GM18499 (cell line): ENCODE measurements at regions not wholly inside any gene's neighbourhood (a gene's known extent, or its start where the extent isn't known, plus 50 kb on each side); places are given as distances from the start of the nearest gene placed in this dataset.

Source experiments
- ATAC-seq: cut with Tn5 transposase; IDR thresholded peaks from one replicate; pipeline ENCODE4 v1.9.1; 2021; ENCODE audit warnings: moderate number of reproducible peaks; ENCODE audit not compliant: insufficient read depth, unreplicated experiment

- no peak for ATAC-seq
These were observed 308.9 kb upstream of the ATP5MC3 start for GRCh38 chr2:175490360-175490791.

- no peak for ATAC-seq
These were observed 296.7 kb upstream of the ATP5MC3 start for GRCh38 chr2:175478096-175478768.

DNA sequence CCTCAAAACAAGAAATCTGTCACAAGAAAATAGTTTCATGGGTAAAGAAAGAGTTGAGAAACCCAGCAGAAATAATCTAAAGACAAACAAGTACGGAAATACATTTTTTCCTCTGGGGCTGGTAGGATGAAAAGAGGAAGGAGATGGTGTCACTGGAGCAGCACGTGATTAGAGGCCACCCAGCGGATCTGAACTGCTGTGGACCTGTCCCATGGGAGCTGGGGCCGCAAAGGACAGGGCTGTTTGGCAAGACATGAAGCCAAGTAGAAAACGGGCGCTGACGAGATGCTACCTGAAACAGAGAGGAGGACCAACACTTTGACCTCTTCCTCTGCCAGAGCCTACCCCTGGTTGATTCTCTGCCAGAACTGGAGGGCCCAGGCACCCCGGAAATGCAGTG lies 295.4 kb upstream of the ATP5MC3 start:
- no peak for ATAC-seq

- no peak for ATAC-seq
These were observed 294.9 kb upstream of the ATP5MC3 start for GRCh38 chr2:175476374-175476773.

GRCh38 chr2:175475130-175475529 lies 293.6 kb upstream of the ATP5MC3 start:
- no peak for ATAC-seq

GRCh38 chr2:175468431-175469098 lies 287.1 kb upstream of the ATP5MC3 start:
- ATAC-seq, result no peak

GRCh38 chr2:175465101-175465500 lies 283.6 kb upstream of the ATP5MC3 start:
- no peak for ATAC-seq

DNA sequence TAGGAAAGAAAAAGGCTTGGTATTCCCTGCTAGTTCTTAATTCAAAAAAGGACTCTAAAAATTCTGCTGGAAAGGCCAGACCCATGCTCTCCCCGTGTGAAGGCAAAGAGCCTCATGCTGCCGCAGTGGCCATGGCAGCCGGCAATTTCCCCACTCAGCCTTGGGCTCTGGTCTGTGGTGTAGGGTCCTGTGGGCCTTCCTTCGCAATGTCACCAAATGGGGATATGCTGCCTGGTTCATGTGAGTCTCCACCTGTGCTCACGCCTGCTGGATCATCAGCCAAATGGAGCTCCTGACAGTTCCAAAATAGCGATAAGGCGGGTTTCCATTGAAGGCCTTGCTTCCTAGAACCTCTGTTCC lies 282.8 kb upstream of the ATP5MC3 start:
- no peak for ATAC-seq

GRCh38 chr2:175463589-175464310 lies 282.2 kb upstream of the ATP5MC3 start:
- ATAC-seq, result no peak

GRCh38 chr2:175463169-175463568 lies 281.7 kb upstream of the ATP5MC3 start:
- no peak for ATAC-seq

DNA sequence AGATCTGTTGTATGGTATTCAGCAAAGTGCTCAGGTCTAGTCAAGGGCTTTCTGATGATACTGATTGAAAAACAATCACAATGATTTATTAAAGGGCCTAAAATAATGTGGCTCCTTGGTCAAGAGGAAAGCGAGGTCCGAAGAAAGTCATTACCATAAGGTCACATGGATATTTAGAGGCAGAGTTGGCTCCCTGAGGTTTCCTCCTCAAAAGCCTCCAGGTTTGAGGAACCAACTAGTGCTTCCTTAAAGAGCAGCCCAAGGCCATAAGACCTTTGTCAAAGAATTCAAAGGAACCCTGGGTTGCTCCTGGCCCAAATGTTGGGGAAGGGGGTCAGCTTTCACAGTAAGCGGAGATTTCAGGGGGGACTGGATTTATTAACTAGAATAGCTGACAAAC lies 280.7 kb upstream of the ATP5MC3 start:
- ATAC-seq, result no peak

DNA sequence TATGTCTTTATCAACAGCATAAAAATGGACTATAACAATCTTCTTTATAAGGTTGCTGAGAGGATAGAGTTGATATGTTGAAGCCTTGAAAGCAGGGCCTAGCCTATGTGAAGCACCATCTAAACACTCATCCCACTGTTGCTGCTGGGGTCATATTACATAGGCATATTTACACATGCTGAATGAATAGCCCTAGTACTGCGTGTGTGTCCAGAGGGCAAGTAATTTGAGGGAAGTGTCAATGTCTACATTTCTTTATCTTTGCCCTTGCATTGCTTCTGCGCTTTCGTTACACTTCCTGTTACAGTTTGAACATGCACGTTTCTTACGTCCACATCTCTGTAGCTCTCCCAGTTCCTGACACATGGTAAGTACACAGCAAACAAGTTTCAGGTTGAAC lies 280.3 kb upstream of the ATP5MC3 start:
- no peak for ATAC-seq

GRCh38 chr2:175457895-175458448 lies 276.5 kb upstream of the ATP5MC3 start:
- no peak for ATAC-seq

- ATAC-seq, result no peak
These were observed 273.5 kb upstream of the ATP5MC3 start for GRCh38 chr2:175454953-175455389.

DNA sequence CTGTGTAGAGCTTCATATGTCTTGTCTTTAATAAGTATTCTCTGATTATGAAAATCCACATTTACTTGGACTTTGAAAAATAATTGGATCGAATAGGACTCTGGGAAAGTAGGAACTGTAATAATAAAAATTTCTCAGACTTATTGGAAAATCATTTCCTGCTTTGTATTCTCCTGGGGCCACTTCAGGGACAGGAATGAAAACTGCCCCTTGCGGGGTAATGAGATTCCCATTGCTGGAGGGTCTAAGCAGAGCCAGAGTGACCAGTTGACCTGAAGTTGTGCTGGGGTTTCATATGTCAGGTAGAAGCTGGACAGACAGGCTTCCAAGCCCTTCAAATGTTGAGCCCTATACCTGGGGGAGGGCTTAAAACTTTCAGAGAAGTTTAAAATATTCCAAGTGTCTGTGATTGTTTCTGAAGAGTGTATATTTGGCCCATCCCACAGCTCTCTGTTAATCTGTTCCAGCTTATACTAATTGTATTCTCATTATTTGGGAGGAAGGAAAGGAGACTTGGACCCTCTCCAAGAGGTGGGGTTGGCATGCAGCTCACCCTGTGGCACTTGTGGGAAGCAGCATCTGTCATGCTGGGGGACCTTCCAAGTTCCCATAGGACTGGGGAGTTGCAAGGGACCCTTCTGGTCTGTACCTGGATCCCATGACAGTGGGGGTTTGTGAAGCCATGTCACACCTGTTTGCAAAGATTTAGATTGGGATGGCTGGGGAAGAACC lies 268.7 kb upstream of the ATP5MC3 start:
- ATAC-seq, result no peak

DNA sequence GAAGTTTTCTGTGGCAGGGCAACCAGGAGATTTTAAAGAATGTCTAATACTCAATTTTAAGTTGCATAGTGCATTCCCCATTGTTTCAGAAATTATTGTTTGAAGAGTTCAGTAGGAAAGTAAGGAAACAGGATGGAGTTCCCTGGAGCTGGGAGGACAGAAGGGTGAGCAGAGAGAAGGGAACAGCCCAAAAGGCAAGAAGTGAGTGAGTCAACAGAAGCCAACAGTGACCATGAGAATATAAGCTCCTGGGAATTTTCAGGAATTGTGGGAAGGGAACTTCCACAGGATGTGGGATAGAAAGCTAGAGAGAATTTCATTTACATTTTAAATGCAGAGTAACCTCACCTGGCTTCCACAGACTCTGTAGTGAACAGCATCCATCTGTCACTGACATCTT lies 268.1 kb upstream of the ATP5MC3 start:
- no peak for ATAC-seq

- ATAC-seq, result no peak
These were observed 264.7 kb upstream of the ATP5MC3 start for GRCh38 chr2:175446201-175446600.

DNA sequence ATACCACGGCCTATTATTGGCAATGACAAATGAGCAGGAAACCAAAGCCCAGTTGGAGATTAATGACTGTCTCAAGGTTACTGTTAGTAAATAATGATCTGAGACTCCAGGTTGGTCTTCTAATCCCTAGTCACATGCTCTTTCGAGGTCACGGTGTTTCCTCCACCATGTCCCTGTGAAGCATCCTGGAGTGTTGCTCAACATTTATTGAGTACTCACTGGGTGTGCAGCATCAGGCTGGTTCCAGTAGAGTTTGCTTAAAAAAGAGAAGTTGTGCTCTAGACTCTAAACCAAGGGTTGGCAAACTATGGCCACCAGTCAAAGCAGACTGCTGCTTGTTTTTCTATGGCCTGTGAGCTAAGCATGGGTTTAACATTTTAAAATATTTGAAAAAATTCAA lies 263.8 kb upstream of the ATP5MC3 start:
- ATAC-seq, result no peak

- no peak for ATAC-seq
These were observed 260.9 kb upstream of the ATP5MC3 start for GRCh38 chr2:175442441-175442840.

DNA sequence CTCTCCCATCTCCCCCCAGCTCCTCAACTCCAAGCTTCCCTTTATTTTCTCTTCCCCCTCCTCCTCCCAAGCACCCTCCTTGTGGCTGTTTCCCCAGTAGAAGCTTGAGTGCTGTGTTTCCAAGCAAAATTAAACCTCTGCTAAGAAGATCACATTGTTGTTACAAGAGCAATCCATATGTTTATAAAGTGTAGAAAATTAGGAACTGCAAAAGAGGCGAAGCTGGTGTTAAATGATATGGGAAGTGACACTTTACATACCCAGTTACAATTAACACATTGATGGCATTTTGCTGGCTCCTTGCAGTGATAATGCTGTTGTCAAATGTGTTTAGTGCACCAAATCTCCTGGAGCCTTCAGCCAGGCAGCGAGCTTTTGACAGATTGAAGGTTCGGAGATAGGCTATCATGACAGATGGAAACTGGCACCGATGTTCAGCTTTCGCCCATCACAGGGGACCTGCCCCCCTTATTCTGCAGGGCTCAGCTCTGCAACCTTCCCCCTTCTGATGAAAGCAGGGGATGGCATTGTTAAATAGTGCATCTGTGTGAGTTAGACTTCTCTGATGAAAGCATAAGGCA lies 259.8 kb upstream of the ATP5MC3 start:
- ATAC-seq, result no peak
